ENCODE measurements at regions not wholly inside any gene's neighbourhood (a gene's known extent, or its start where the extent isn't known, plus 50 kb on each side); places are given as distances from the start of the nearest gene placed in this dataset.

GRCh38 chr2:201018636-201019035 is 52.8 kb downstream of the HYCC2 start:
- no peaks in the 10 kb centered on the region for H3K9me3 ChIP-seq
- H3K36me3 ChIP-seq = peaks cover 2 to 4% of the 10 kb centered on the region in 2 donors
- DNase-seq = peak; percentile 8 to 18
- TF ChIP-seq CTCF (IDR thresholded peaks at IDR 0.05) = no peak
- no peak for TF ChIP-seq POLR2A (IDR thresholded peaks at IDR 0.05)
- no peak overlapping the region for H3K4me3 ChIP-seq (replicated peaks in 1 of 3)
- no peaks in the 10 kb centered on the region for H3K27me3 ChIP-seq
- 89 to 95% methylated on average over 1 of the region's 1 CpG for WGBS, 2 donors
- intact Hi-C loops (cut with DNase I) = no loop called here
- no peak overlapping the region for H3K27ac ChIP-seq
- no peaks in the 10 kb centered on the region for H3K4me1 ChIP-seq

GRCh38 chr2:201016859-201017258 is 53.4 kb upstream of the ORC2 start:
- Histone ChIP-seq H3K27me3 (no peaks in the 10 kb centered on the region), H3K4me3 (replicated peaks in 1 of 3) (no peak overlapping the region), H3K36me3 (peaks cover 2 to 3% of the 10 kb centered on the region in 2 donors), H3K27ac (no peak overlapping the region), H3K4me1 (no peaks in the 10 kb centered on the region), H3K9me3 (no peaks in the 10 kb centered on the region)
- intact Hi-C loops (cut with DNase I) = no loop called here
- WGBS, 2 donors = 98% methylated on average over 5 of the region's 5 CpGs
- TF ChIP-seq CTCF (IDR thresholded peaks at IDR 0.05) = no peak
- no peak for TF ChIP-seq POLR2A (IDR thresholded peaks at IDR 0.05)
- DNase-seq = no peak
